ENCODE measurements at regions not wholly inside any gene's neighbourhood (a gene's known extent, or its start where the extent isn't known, plus 50 kb on each side); places are given as distances from the start of the nearest gene placed in this dataset.

- ATAC-seq: no peak
- TF ChIP-seq PATZ1 (CRISPR knock-in tag; IDR thresholded peaks at IDR 0.05; ENCODE audit: borderline replicate concordance): no peak
- no peak for TF ChIP-seq ZC3H10 (CRISPR knock-in tag; IDR thresholded peaks at IDR 0.05)
- TF ChIP-seq, protein P1, sequence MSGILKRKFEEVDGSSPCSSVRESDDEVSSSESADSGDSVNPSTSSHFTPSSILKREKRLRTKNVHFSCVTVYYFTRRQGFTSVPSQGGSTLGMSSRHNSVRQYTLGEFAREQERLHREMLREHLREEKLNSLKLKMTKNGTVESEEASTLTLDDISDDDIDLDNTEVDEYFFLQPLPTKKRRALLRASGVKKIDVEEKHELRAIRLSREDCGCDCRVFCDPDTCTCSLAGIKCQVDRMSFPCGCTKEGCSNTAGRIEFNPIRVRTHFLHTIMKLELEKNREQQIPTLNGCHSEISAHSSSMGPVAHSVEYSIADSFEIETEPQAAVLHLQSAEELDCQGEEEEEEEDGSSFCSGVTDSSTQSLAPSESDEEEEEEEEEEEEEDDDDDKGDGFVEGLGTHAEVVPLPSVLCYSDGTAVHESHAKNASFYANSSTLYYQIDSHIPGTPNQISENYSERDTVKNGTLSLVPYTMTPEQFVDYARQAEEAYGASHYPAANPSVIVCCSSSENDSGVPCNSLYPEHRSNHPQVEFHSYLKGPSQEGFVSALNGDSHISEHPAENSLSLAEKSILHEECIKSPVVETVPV (CRISPR knock-in tag; IDR thresholded peaks at IDR 0.05): no peak
- TF ChIP-seq PPARA (CRISPR knock-in tag; IDR thresholded peaks at IDR 0.05; ENCODE audit: borderline replicate concordance): no peak
- TF ChIP-seq OSR1 (CRISPR knock-in tag; IDR thresholded peaks at IDR 0.05): no peak
- no peak for TF ChIP-seq ZFP30 (CRISPR knock-in tag; IDR thresholded peaks at IDR 0.05)
- TF ChIP-seq SNAI2 (CRISPR knock-in tag; IDR thresholded peaks at IDR 0.05): no peak
- TF ChIP-seq RARB (CRISPR knock-in tag; IDR thresholded peaks at IDR 0.05): no peak
- TF ChIP-seq ZNF70 (CRISPR knock-in tag; IDR thresholded peaks at IDR 0.05): no peak
- no peak for TF ChIP-seq TCF4 (CRISPR knock-in tag; IDR thresholded peaks at IDR 0.05; ENCODE audit: borderline replicate concordance)
- no peak for TF ChIP-seq GLIS3 (CRISPR knock-in tag; IDR thresholded peaks at IDR 0.05)
- TF ChIP-seq ZNF565 (CRISPR knock-in tag; conservative IDR thresholded peaks at IDR 0.05; ENCODE audit: low read depth): no peak
- no peak for TF ChIP-seq ARNTL (CRISPR knock-in tag; IDR thresholded peaks at IDR 0.05; ENCODE audit: borderline replicate concordance, low read depth)
These were observed 391.1 kb downstream of the IDS start for GRCh38 chrX:149114001-149114400.

DNA sequence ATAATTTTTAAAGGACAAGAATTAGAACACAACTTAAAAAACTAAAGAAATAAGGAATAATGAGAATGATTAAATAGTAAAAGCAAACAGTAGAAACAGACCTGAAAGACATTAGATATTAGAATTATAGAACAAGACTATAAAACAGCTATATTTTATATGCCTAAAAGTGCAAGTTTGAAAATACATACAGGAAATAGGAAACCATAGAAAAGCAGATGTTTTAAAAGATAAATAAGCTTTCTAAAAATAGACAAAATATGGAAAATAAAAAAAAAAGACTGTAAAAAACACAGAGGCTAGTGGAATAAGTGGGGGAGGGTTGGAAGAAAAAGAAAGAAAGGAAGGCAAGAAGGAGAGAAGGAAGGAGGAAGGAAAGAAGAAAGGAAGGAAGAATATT lies 407.3 kb downstream of the IDS start:
- TF ChIP-seq GLIS3 (CRISPR knock-in tag; IDR thresholded peaks at IDR 0.05) (no peak), ZFP3 (CRISPR knock-in tag; IDR thresholded peaks at IDR 0.05) (no peak), ZFP30 (CRISPR knock-in tag; IDR thresholded peaks at IDR 0.05) (no peak), ZC3H10 (CRISPR knock-in tag; IDR thresholded peaks at IDR 0.05) (no peak), PATZ1 (CRISPR knock-in tag; IDR thresholded peaks at IDR 0.05; ENCODE audit: borderline replicate concordance) (no peak), OSR1 (CRISPR knock-in tag; IDR thresholded peaks at IDR 0.05) (no peak), CSDC2 (CRISPR knock-in tag; IDR thresholded peaks at IDR 0.05) (no peak), POU6F1 (CRISPR knock-in tag; IDR thresholded peaks at IDR 0.05; ENCODE audit: borderline replicate concordance, low read depth) (no peak), PPARA (CRISPR knock-in tag; IDR thresholded peaks at IDR 0.05; ENCODE audit: borderline replicate concordance) (no peak), RARB (CRISPR knock-in tag; IDR thresholded peaks at IDR 0.05) (no peak), BACH2 (CRISPR knock-in tag; IDR thresholded peaks at IDR 0.05; ENCODE audit: borderline replicate concordance) (no peak), SNAI2 (CRISPR knock-in tag; IDR thresholded peaks at IDR 0.05) (no peak)
- TF ChIP-seq, protein P1 (CRISPR knock-in tag; IDR thresholded peaks at IDR 0.05): no peak
- ATAC-seq: no peak

DNA sequence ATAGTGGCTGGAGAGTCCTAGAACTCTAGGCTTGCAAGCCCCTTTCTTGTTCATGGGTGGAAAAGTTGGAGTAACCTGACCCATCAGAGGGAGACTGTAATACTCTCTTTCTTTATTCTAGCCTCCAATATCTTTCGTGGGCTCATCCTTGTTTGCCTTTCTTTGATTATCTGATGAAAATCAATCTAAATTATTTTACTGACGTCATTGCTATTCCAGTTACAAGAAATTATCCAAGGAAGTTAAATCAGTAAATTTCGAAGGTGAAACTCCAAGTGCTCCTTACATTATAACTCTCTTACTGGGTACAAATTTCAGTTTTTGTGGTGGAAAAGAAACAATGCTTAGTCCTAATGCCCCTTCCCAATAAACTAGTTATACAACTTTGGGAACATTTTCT lies 412.9 kb downstream of the IDS start:
- TF ChIP-seq, protein P1 (CRISPR knock-in tag; IDR thresholded peaks at IDR 0.05): no peak
- TF ChIP-seq ZC3H10 (CRISPR knock-in tag; IDR thresholded peaks at IDR 0.05) (no peak), TCF4 (CRISPR knock-in tag; IDR thresholded peaks at IDR 0.05; ENCODE audit: borderline replicate concordance) (no peak), RARB (CRISPR knock-in tag; IDR thresholded peaks at IDR 0.05) (no peak), BACH2 (CRISPR knock-in tag; IDR thresholded peaks at IDR 0.05; ENCODE audit: borderline replicate concordance) (no peak), TOX (CRISPR knock-in tag; IDR thresholded peaks at IDR 0.05; ENCODE audit: borderline replicate concordance) (no peak), ISL1 (CRISPR knock-in tag; IDR thresholded peaks at IDR 0.05) (no peak)
- TF ChIP-seq, protein P2, sequence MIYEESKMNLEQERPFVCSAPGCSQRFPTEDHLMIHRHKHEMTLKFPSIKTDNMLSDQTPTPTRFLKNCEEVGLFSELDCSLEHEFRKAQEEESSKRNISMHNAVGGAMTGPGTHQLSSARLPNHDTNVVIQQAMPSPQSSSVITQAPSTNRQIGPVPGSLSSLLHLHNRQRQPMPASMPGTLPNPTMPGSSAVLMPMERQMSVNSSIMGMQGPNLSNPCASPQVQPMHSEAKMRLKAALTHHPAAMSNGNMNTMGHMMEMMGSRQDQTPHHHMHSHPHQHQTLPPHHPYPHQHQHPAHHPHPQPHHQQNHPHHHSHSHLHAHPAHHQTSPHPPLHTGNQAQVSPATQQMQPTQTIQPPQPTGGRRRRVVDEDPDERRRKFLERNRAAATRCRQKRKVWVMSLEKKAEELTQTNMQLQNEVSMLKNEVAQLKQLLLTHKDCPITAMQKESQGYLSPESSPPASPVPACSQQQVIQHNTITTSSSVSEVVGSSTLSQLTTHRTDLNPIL (CRISPR knock-in tag; IDR thresholded peaks at IDR 0.05; ENCODE audit: low read depth): no peak
- ATAC-seq: no peak

Measured in SK-N-SH treated with all-trans-retinoic acid at 6 μM for 48 hours (cell line).